DND-41 (cell line): ENCODE measurements at regions not wholly inside any gene's neighbourhood (a gene's known extent, or its start where the extent isn't known, plus 50 kb on each side); places are given as distances from the start of the nearest gene placed in this dataset.

Experiments used
- EZH2 ChIP-seq: IDR thresholded peaks from 3 replicates; pipeline ENCODE4 v1.6.1; 2012; ENCODE audit warnings: borderline replicate concordance, low read depth, mild to moderate bottlenecking, moderate library complexity, low read length, inconsistent platforms; ENCODE audit not compliant: severe bottlenecking
- TF ChIP-seq, protein P1 (sequence below): IDR thresholded peaks from 2 replicates; pipeline ENCODE4 v1.5.1; 2012; ENCODE audit warnings: borderline replicate concordance, low read length, moderate library complexity, mild to moderate bottlenecking; ENCODE audit not compliant: poor library complexity, severe bottlenecking; ENCODE audit errors: extremely low read depth

GRCh38 chr12:42677461-42677860 is 87.9 kb upstream of the PRICKLE1 start:
- TF ChIP-seq, protein P1, sequence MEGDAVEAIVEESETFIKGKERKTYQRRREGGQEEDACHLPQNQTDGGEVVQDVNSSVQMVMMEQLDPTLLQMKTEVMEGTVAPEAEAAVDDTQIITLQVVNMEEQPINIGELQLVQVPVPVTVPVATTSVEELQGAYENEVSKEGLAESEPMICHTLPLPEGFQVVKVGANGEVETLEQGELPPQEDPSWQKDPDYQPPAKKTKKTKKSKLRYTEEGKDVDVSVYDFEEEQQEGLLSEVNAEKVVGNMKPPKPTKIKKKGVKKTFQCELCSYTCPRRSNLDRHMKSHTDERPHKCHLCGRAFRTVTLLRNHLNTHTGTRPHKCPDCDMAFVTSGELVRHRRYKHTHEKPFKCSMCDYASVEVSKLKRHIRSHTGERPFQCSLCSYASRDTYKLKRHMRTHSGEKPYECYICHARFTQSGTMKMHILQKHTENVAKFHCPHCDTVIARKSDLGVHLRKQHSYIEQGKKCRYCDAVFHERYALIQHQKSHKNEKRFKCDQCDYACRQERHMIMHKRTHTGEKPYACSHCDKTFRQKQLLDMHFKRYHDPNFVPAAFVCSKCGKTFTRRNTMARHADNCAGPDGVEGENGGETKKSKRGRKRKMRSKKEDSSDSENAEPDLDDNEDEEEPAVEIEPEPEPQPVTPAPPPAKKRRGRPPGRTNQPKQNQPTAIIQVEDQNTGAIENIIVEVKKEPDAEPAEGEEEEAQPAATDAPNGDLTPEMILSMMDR = no peak
- TF ChIP-seq EZH2 = no peak
